ENCODE measurements at regions not wholly inside any gene's neighbourhood (a gene's known extent, or its start where the extent isn't known, plus 50 kb on each side); places are given as distances from the start of the nearest gene placed in this dataset.

DNA sequence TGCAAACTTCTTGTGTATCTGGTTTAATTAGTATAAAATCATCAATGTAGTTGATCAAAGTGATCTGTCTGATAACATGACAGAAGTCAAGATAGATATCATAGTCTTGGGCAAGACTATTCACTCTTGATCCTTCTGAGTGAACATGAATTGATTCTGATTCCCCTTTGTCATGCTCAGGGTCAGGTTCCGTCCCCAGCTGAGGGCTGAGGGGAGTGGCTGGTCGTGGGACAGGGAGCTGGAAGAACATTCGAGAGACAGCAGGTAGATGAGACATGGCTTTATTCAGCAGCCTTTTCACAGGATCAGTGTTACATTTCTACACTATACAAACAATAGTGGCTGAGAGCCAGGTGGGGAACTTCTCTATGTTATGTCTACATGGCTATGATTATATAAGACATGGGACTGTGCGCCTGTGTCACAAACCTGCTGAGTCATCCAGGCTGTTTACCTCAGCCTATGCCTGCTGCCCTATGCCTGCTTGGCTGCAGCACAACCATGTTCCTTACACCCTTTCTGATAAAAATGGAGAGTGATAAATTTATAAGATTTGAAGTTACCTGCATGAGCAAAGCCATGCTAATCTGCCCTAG is 586.9 kb upstream of the NR3C2 start:
- TF ChIP-seq, protein P1, sequence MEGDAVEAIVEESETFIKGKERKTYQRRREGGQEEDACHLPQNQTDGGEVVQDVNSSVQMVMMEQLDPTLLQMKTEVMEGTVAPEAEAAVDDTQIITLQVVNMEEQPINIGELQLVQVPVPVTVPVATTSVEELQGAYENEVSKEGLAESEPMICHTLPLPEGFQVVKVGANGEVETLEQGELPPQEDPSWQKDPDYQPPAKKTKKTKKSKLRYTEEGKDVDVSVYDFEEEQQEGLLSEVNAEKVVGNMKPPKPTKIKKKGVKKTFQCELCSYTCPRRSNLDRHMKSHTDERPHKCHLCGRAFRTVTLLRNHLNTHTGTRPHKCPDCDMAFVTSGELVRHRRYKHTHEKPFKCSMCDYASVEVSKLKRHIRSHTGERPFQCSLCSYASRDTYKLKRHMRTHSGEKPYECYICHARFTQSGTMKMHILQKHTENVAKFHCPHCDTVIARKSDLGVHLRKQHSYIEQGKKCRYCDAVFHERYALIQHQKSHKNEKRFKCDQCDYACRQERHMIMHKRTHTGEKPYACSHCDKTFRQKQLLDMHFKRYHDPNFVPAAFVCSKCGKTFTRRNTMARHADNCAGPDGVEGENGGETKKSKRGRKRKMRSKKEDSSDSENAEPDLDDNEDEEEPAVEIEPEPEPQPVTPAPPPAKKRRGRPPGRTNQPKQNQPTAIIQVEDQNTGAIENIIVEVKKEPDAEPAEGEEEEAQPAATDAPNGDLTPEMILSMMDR (IDR thresholded peaks at IDR 0.05): no peak

DNA sequence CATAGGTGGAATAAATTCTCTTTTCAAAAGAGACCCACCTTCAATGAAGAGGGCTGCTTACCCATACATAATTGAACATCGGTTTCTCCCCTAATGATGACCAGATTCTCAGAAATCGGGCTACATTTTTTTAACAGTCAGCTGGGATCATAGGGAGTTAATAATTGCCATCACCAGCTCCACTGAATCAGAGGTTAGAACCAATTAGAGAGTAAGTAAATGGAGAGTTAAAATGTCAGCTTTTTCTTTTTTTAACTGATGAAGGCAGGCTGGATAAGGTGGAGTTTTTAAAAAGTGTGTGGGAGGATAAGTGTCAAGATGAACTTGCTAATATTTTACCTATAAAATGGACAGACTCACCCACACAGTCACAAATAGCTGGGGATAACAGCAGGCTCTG is 584.5 kb upstream of the NR3C2 start:
- TF ChIP-seq, protein P1 (IDR thresholded peaks at IDR 0.05): no peak

DNA sequence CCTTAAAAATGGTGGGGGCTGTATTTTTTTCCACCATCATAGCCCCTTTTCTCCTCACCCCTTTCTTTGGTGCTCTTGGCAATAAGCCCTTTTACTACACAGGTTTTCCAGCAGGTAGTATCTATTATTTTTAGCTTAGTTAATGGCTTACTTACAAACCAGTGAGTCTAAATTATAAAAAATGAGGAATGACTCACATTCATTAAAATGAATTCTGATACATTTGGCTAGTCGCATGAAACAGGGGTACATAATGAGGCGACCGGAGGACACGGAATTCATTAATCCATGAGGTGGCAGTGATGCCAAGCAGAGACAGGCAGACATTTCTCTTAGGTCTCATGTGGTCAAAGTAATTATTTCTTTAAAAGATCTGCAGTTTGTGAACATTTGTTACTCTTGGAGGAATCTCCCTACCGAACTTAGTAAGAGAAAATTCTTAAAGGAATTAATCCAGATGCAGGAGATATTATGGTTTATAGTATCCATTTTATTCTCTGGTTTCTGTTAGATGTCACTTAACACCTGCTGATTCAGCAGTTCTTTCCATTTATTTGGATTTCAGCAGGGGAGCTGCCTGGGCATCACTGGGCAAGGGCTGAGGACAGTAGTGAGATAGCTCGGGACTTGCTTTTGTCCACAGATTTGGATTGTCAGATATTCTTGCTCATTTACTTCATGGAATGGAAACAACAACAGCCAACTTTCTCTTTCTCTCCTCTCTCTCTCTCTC is 575.0 kb upstream of the NR3C2 start:
- TF ChIP-seq, protein P1 (IDR thresholded peaks at IDR 0.05): no peak

DNA sequence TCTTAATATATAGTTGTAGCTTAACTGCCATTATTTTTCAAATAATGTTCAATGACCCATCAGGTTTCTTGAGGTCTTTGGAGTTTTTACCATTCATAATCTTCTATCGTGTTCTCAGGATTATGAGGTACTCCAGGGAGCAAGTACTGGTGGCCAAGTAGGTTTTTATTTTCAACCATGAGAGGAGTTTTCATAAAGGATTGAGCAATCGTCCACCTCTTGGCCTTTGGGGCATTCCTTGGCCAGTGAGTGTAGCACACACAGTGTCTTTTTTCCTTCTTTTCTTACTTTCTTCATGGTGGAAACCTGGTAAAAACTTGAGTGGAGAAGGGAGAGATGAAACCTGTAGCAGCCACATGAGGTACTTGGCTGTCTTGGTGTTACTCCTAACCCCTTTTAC is 567.0 kb upstream of the NR3C2 start:
- TF ChIP-seq, protein P1 (IDR thresholded peaks at IDR 0.05): no peak

DNA sequence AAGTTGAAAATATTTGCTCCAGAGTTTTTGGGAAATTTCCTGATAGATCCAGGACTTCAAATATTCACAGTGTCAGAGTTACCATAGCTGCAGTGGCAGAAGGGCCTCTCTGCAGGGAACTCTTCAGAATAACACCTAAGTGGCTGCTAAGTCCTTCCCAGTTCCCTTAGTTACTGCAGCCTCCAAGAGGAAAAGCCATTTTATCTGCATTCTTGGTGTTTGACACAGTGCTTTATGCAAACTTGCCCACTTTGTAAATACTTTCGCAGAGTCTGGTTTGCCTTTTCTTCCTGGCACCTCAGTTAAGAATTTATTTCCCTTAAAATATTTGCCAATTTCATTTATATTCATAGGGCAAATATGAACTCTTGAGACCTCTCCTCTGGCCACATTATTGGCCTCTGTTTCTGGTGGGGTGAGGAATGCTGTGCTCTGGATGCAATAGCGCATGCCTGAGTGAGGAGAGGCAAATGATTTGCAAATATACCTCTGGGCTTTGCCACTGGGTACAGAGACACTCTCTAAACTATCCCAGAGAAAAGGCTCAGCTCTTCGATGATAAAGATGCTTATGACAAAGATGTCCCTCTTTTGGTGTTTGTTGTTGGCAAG is 566.3 kb upstream of the NR3C2 start:
- TF ChIP-seq, protein P1 (IDR thresholded peaks at IDR 0.05): no peak

DNA sequence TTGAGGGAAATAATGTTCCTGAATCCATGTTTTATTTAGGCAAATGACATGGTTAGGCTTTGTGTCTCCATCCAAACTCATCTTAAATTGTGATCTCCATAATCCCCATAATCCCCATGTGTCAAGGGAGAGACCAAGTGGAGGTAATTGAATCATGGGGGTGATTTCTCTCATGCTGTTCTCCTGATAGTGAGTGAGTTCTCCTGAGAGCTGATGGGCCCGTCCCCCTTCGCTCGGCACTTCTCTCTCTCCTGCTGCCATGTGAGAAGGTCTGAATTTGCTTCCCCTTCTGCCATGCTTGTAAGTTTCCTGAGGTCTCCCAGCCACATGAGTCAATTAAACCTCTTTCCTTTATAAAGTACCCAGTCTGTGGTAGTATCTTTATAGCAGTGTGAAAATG is 563.0 kb upstream of the NR3C2 start:
- TF ChIP-seq, protein P1 (IDR thresholded peaks at IDR 0.05): no peak

DNA sequence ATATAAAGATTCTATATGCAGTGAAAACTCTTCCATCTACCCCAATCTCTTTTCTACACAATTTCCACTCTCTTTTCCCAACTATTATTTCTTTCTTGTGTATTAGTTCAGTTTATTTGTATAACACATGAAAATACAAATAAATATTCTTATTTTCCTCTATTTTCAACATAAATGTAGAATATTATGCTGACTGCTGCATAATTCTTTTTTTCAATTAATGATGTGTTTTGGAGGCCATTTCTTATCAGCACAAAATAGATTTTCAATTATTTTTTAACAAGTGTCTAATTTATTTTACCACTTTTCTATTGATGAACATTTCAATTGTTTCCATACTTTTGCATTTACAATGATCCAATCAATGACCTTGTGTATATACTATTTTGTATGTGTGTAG is 557.7 kb upstream of the NR3C2 start:
- TF ChIP-seq, protein P1 (IDR thresholded peaks at IDR 0.05): no peak

All from LNCAP (cell line).